GM18951 (cell line): ENCODE measurements at regions not wholly inside any gene's neighbourhood (a gene's known extent, or its start where the extent isn't known, plus 50 kb on each side); places are given as distances from the start of the nearest gene placed in this dataset.

ENCODE experiments used
- POLR2A ChIP-seq: IDR thresholded peaks from 4 replicates; pipeline ENCODE4 v1.6.1; 2011; ENCODE audit warnings: mild to moderate bottlenecking; ENCODE audit not compliant: insufficient read length, insufficient read depth; ENCODE audit errors: extremely low read depth
- in situ Hi-C: fragments of 300-500 bp; cut with MboI; formaldehyde crosslinking; loops from one replicate; pipeline ENCODE4 v1.12.0; 2022; ENCODE audit warnings: low sequenced_read_pairs, mixed read lengths, inconsistent platforms; ENCODE audit not compliant: unreplicated experiment

DNA sequence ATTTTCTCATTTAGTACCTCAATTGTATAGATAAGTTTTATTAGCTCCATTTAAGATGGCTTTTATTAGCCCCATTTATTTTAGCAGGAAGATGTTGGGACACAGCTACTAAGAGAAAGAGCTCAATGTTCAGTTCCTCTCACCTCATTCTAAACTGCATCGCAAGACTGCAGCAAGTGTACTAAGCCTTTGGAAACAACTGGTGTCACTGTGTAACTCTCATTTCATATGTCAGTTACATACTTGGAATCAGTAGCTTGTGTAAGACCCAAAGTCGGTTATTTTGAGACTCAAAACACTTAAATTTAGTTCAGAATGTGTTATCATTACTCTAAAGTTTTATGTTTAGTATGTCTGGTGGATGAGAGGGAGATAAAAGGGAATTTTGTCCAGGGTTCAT is 482.9 kb downstream of the BMP2 start:
- in situ Hi-C loops, result no loop called here
- TF ChIP-seq POLR2A, result no peak

DNA sequence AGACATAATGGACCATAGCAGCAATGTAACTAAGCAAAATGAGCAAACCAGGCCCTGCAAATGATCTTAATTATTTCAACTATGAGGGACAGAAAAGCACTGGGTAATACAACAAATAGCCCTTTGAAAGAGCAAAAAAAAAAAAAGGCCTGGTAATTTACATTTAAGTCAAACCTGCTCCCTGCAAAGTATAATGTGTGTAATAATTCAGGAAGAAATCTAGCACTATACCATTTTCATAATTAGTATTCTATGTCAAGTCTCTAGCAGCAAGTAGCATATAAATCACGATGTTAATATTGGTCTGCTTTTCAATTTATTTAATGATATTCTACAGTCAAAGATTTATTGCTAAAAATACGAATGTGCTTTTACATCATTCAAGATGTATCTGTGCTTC is 489.6 kb downstream of the BMP2 start:
- in situ Hi-C loops, result no loop called here
- TF ChIP-seq POLR2A, result no peak

DNA sequence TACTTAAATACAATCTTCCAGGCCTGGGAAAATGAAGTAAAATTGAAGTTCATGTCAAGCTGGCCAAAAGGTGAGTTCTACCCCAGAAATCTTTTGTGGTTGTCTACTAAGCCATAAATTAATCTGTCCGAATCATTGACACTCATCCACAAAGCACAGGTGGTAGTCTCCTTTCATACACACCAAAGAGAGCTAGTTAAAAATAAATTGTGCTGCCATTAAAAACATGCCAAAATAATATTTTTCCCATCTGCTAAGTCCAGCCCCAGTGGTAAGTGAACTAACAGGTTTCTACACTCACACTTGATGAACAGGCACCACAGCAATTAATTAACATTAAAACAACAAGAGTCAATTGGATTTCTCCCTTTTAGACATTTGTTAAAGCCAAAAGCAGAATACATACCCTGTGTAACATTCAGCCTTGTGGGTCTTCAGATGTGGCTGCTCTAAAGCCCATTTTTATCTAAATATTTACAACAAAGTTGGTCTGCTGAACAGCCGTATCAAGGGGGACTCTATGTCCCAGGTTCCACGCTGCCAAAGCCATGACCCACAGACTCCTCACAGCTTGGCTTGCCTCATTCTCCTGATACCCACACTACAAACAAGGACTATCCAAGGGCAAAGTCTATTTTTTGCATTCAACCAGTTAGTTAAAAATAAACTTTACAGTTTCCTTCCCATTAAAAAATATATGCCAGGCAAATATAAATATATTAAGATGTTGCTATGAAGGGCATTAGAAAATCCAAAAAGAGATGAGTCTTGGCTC is 490.4 kb downstream of the BMP2 start:
- TF ChIP-seq POLR2A, result no peak
- in situ Hi-C loops, result no loop called here

DNA sequence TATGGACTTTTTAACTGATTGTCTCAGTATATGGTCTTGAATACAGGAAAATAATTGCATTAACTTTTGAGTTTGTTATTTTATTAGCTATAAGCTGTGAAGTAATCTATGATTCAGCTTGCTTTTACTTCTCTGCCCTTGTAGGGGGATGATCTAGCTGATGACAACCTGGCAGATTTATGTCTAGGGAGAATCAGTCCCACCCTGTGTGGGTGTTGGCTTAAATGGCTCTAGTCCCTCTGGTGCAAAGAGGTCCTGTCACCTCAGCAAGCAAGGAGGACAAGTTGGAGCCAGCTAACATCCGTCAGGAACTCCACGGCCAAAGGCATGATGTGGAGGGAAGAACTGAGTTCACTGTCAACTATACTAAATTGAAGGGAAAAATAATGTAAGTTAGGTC is 495.3 kb downstream of the BMP2 start:
- in situ Hi-C loops, result no loop called here

DNA sequence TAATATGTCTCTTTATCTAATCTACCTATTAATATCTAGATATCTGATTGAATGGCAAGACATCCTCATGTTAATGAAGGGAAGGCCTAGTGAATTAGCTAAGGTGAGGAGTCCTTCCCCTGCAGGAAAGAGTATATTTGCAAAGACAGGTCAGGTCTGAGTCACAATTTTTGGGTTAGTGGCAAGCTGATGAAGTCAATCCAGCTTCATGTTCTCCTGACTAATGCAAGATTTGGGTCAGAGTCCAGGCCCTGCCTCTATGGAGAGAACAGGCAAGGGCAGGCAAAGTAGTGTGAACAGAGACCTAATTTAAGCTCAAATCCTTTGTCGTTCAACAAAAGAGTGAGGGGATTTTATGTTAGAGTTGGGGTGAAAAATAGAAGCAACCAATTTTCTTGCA is 496.7 kb downstream of the BMP2 start:
- no peak for TF ChIP-seq POLR2A
- in situ Hi-C loops, result no loop called here

More for the DNA sequence above, 495.3 kb downstream of the BMP2 start:
- no peak for TF ChIP-seq POLR2A

DNA sequence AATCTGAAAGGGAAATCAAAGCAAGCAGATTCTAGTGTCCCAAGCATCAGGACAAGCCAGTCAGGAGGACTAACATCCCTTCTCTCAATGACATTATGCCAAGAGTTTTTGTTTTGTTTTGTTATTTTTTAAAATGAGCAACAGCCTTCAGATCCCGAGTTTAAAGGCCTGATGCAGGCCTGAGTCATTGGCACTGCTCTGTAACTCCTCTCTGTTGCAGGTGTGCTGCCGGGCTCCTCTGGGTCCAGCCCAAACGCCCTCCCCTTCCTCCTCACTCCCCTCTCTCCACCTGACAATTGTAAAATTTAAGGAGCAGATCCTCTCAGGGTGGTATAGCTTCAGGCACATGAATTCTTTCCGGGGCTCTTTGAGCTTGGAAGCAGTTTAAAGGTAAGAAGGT is 502.0 kb downstream of the BMP2 start:
- in situ Hi-C loops, result no loop called here

DNA sequence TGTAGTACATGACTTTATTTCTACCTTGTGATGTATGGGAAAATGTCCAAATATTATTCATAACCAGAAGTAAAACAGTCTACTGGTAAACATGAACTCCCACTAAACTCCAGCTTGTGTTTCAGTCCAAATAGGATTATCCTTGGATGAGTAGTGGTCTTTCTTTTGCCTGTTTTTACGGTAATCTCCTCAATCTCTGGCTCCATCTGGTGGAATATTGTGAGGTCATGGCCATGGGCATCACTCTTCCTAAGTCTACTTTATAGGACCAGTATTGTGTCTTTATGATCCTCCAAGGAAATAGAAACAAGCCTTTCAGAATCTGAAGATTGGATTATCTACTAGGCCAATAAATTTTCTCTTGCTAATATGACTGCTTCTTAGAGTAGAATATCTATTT is 505.0 kb downstream of the BMP2 start:
- in situ Hi-C loops, result no loop called here
- TF ChIP-seq POLR2A, result no peak

More for the DNA sequence above, 502.0 kb downstream of the BMP2 start:
- TF ChIP-seq POLR2A, result no peak

DNA sequence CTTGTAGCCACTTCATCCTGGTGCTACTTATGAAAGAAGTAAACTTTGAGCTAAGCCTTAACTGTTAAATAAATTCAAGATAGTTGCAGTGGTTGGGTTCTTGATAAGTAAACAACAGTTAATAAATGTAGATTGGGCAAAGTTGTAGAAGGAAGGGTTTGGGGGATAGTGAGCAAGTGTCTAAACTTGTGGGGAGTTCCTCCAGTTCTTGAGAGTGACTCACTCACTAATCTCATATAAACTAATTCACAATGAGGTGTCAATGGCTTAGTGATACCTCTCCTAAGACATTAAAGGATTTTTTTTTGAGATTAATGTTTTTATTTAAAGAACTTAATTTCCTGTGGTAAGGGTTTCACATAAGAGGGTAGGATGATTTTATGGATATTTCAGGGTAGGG is 507.4 kb downstream of the BMP2 start:
- no peak for TF ChIP-seq POLR2A
- in situ Hi-C loops, result no loop called here

DNA sequence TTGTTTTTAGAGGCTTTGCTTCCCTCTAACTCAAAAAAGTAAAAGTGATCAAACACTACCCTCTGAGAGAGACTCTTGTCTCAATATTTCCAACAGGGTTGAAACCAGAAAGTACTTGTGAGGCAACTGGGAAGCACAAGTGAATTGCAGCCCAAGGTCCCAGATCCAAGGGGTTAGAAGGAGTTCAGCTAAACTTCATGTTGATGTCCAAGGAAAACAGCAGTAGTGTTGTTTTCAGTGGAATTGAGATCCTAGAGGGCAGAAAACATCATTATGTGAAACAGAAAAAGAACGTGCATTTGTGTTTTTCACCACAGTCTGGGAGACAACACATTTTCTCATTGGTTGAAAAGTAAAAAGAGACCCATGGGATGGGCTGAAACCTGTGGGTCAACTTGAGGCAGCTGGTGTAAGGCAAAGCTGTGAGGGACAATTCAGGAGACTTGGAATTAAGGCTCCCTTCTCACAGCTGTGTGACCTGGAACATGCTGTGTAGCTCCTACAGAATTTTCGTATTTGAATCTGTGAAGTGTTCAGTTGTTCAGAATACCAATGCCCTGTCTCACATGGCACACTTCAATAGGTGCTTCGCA is 508.3 kb downstream of the BMP2 start:
- in situ Hi-C loops, result no loop called here

DNA sequence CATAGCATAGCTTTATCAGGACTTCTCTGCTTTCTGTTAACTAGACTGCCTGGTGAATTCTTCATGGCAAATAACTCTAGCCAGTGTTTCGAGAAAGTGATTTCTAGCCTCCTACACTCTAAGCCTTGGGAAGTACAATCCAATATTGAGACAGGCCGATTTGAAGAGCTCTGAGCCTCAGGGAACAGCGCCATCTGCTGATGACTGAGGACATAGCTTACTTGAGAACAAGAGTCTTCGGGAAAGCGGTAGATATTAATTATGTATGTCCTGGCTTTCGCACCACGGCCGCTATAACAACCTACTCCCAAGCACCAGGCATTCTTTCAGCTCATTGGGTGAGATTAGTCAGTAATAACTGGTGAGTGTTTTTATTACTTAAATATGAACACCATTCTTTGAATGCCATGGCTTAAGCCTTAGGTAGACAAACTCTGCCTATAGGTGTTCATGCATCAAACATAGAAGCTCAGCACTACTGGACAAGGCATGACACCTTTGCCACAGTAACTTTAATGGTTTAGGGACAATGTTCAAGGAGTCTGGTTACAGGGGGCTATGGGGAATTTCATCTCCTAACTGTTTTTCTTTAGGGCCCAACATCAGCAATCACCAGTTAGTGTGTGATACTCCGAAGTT is 518.6 kb downstream of the BMP2 start:
- no peak for TF ChIP-seq POLR2A
- in situ Hi-C loops, result no loop called here

More for the DNA sequence above, 508.3 kb downstream of the BMP2 start:
- TF ChIP-seq POLR2A, result no peak

DNA sequence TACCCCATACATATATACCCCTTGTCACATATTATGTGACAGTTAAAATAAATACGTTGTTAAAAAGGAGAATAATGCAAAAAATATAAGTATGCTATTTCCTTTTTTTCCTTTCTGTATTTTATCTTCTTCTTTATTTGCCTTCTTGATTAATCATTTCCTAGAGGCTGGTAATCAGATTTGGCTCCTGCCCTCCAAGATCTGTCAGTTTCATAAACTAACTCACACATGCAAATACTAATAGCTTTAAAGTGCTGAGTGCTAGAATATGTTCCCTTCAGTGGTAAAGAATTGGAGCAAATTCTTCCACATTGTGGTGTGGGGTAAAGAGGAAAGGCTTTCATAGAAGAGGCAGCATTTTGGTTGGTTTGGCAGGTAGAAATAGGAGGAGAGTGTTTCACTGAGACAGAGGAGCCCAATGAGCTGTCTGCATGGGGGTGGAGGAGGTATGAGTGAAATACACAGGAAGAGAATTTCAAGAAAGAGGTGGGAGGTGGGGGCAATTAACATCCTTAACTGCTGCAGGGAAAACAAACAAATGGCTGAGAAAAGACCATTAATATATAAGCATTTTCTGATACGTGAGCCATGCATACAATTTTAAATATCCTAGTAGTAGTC is 523.9 kb downstream of the BMP2 start:
- in situ Hi-C loops, result no loop called here
- TF ChIP-seq POLR2A, result no peak

DNA sequence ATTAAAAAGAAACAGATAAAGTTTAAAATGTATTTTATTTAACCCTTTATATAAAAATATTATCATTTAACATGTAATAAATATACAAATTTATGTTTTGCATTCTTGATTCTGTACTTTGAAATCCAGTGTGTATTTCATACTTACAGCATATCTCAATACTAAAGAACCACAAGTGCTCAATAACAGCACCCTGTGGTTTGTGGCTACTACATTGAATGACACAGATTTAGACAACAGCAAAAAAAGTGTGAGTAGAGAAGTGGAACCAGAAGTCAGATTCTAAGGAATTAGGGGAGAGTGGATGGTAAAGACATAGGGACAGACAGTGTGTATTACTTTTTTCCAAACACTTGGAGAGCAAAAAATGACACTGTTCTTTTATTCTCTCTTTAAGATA is 524.5 kb downstream of the BMP2 start:
- in situ Hi-C loops, result no loop called here
- no peak for TF ChIP-seq POLR2A

DNA sequence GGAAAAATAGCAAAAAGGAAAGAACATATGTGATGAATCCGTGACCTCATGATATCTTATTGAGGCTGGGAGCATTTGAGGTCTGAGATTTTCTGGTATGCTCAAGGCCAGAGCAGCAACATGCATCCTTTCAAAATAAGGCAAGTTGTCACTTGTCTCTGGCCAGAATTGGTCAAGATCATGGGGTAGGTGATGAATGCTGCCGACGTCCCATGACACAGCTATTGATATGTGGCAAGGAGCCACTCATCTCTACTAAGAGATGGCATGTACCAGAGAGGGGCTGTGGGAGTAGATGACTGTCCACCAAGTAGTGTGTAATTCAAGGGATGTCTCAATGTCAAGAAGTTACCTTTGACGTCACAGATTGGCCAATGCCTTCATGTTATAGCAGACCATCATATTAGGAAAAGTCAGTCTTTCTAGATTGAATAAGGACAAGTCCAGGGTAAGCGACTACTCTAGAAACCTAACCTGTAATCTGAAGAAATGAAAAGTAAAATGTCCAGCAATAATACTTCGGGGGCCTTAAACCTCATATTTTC is 527.4 kb downstream of the BMP2 start:
- in situ Hi-C loops, result no loop called here
- no peak for TF ChIP-seq POLR2A
